HepG2 (cell line): ENCODE measurements at regions not wholly inside any gene's neighbourhood (a gene's known extent, or its start where the extent isn't known, plus 50 kb on each side); places are given as distances from the start of the nearest gene placed in this dataset.

Experiments used
- ATAC-seq: fragments of 200-7000 bp; cut with Tn5 transposase; 3 replicates; pipeline ENCODE4 v1.9.1; 2020; ENCODE audit warnings: mild to moderate bottlenecking, moderate library complexity
- BruUV-seq: library from RNA; stranded (reverse); fragments of 400-500 nt; replicated peaks from 2 replicates; lab custom pipeline; 2021; lab: Mats Ljungman, UMichigan
- CTCF ChIA-PET: fragments of 300-600 bp; formaldehyde crosslinking; extraction: SDS; loops from one replicate; lab custom pipeline; 2021; ENCODE audit warnings: low total read pairs, inconsistent platforms, low intra/inter-chr PET ratio; lab: Yijun Ruan, JAX
- POLR2A ChIA-PET: fragments of 350-600 bp; sonication (Branson Sonifier 250); formaldehyde crosslinking; loops from one replicate; lab custom pipeline; 2020; ENCODE audit warnings: antibody characterized with exemption, inconsistent platforms; lab: Yijun Ruan, JAX
- DNase-seq: peaks from one replicate; pipeline ENCODE4 v3.0.0-alpha.2; 2015; ENCODE audit warnings: low spot score
- FAIRE-seq: peaks from 3 replicates; lab custom pipeline; 2011; peaks lifted over from hg19 to GRCh38; lab: Jason Lieb, UNC
- H2AFZ ChIP-seq: one replicate; pipeline ENCODE4 v1.6.1; 2011; ENCODE audit warnings: low read length, inconsistent platforms
- H3K27ac ChIP-seq: fragments of 300-600 bp; 3 replicates; pipeline ENCODE4 v1.8.0; 2011; ENCODE audit warnings: mixed run types, mild to moderate bottlenecking, mixed read lengths, low read length, inconsistent platforms; ENCODE audit not compliant: insufficient read depth; ENCODE audit errors: extremely low read length
- H3K27me3 ChIP-seq, 2 experiments: fragments of 200-600 bp in 1 of 2; 2 replicates in 1 of 2; 3 replicates in 1 of 2; pipeline versions ENCODE4 v1.6.0 to v1.8.0; 2011; ENCODE audit warnings: low read length in 2 of 2, mild to moderate bottlenecking in 2 of 2, moderate library complexity in 2 of 2, inconsistent platforms in 1 of 2; ENCODE audit not compliant: insufficient read depth in 2 of 2, control insufficient read depth in 1 of 2
- H3K36me3 ChIP-seq, 2 experiments: fragments of 200-600 bp in 1 of 2; replicated peaks in 1 of 2; 2 replicates in 1 of 2; 3 replicates in 1 of 2; pipeline versions ENCODE4 v1.5.1 to v1.8.0; 2011; ENCODE audit warnings: low read length in 2 of 2, inconsistent platforms in 1 of 2; ENCODE audit not compliant: insufficient read depth in 2 of 2, control insufficient read depth in 1 of 2
- H3K4me1 ChIP-seq: 2 replicates; pipeline ENCODE4 v1.5.1; 2012; ENCODE audit warnings: low read length, inconsistent platforms; ENCODE audit not compliant: insufficient read depth
- H3K4me2 ChIP-seq: 2 replicates; pipeline ENCODE4 v1.6.0; 2011; ENCODE audit warnings: low read depth, low read length, inconsistent platforms
- H3K4me3 ChIP-seq, 3 experiments: fragments of 200-600 bp in 1 of 3; sonication (generic), shearing (Covaris generic) in 1 of 3; replicated peaks in 1 of 3; 2 replicates each; pipeline ENCODE4 v1.5.1; 2011 to 2016; ENCODE audit warnings: low read length in 3 of 3, inconsistent platforms in 2 of 3, low read depth in 2 of 3, mild to moderate bottlenecking in 2 of 3, control low read depth in 1 of 3, mixed read lengths in 1 of 3; ENCODE audit not compliant: insufficient read depth in 1 of 3
- H3K79me2 ChIP-seq: one replicate; pipeline ENCODE4 v1.6.1; 2011; ENCODE audit warnings: low read length, inconsistent platforms; ENCODE audit not compliant: insufficient read depth
- H3K9ac ChIP-seq: 2 replicates; pipeline ENCODE4 v1.6.0; 2011; ENCODE audit warnings: mild to moderate bottlenecking, low read depth, low read length, inconsistent platforms; ENCODE audit not compliant: insufficient read depth
- H3K9me3 ChIP-seq: 2 replicates; pipeline ENCODE4 v1.5.1; 2012; ENCODE audit warnings: mild to moderate bottlenecking, low read length
- H4K20me1 ChIP-seq: 2 replicates; pipeline ENCODE4 v1.6.0; 2011; ENCODE audit warnings: inconsistent platforms, mild to moderate bottlenecking, low read length, moderate library complexity; ENCODE audit not compliant: insufficient read depth
- GPN1 ChIP-seq: sonication (generic); formaldehyde crosslinking; IDR thresholded peaks from 2 replicates; pipeline ENCODE4 v1.5.1; 2020; ENCODE audit warnings: missing genetic modification reagents, borderline replicate concordance
- IRF2 ChIP-seq: IDR thresholded peaks from 2 replicates; pipeline ENCODE4 v1.6.1; 2018; ENCODE audit warnings: missing genetic modification reagents, missing compliant biosample characterization
- RFX5 ChIP-seq: IDR thresholded peaks from 2 replicates; pipeline ENCODE4 v1.6.1; 2011; ENCODE audit warnings: low read depth, low read length, improper control_type of control experiment
- RFXANK ChIP-seq: IDR thresholded peaks from 2 replicates; pipeline ENCODE4 v1.6.1; 2016
- TOPORS ChIP-seq: sonication (generic); formaldehyde crosslinking; IDR thresholded peaks from 2 replicates; pipeline ENCODE4 v1.8.0; 2023; ENCODE audit warnings: mild to moderate bottlenecking, missing genetic modification reagents
- ZSCAN12 ChIP-seq: sonication (generic); formaldehyde crosslinking; IDR thresholded peaks from 2 replicates; pipeline ENCODE4 v1.9.0; 2021; ENCODE audit warnings: mild to moderate bottlenecking, missing genetic modification reagents
- WGBS: methylation state at CpG from one replicate; pipeline ENCODE4 v1.1.6; 2017; ENCODE audit warnings: low lambda C conversion rate; 5-methylcytosine and 5-hydroxymethylcytosine counted together
- in situ Hi-C: cut with HindIII; loops from 2 replicates; pipeline ENCODE4 v1.10.0; 2017; ENCODE audit warnings: low pct_unique_long_range_greater_than_20kb; ENCODE audit not compliant: extremely low pct_ligation_motif_present
- intact Hi-C: fragments of 100-400 bp; cut with micrococcal nuclease; formaldehyde crosslinking; loops from one replicate; pipeline ENCODE4 v1.10.0; 2022; ENCODE audit not compliant: unreplicated experiment
- TF ChIP-seq, protein P1 (sequence below): sonication (generic); formaldehyde crosslinking; IDR thresholded peaks from 2 replicates; pipeline ENCODE4 v1.4.0; 2020; ENCODE audit warnings: missing genetic modification reagents
- TF ChIP-seq, protein P2 (sequence below): sonication (generic); formaldehyde crosslinking; IDR thresholded peaks from 2 replicates; pipeline ENCODE4 v1.5.0; 2020; ENCODE audit warnings: mild to moderate bottlenecking, missing genetic modification reagents, borderline replicate concordance
- TF ChIP-seq, protein P3 (sequence below): IDR thresholded peaks from 2 replicates; pipeline ENCODE4 v1.6.1; 2012; ENCODE audit warnings: low read length, improper control_type of control experiment

DNA sequence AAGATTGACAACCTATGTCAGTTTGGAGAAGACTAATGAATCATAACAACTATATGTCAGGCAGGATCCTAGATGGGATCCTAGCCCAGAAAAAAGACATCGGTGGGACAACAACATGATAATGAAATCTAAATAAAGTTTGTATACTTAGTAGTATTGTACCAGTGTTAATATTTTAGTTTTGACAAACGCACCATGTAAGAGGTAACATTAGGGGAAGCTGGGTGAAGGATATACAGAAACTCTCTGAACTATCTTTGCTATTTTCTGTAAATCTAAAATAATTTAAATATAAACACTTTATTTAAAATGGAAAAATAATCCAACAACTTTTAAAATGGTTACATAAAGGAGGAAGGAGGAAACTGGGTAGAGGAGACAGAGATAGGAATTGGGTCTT lies 105.6 kb upstream of the AP1S2 start:
- BruUV-seq, result no TSS peak
- no peaks in the 10 kb centered on the region for H3K27me3 ChIP-seq
- H3K4me1 ChIP-seq, result no peaks in the 10 kb centered on the region
- no peak overlapping the region for H3K27ac ChIP-seq
- 0% methylated on average over 2 of the region's 2 CpGs for WGBS
- no peak overlapping the region for H2AFZ ChIP-seq
- no peaks in the 10 kb centered on the region for H3K9me3 ChIP-seq
- FAIRE-seq (no peak), DNase-seq (no peak)
- H3K4me3 ChIP-seq, result no peak overlapping the region
- POLR2A ChIA-PET, result no interaction called here
- no peak overlapping the region for H3K9ac ChIP-seq
- TF ChIP-seq GPN1 (CRISPR knock-in tag) (no peak), RFXANK (CRISPR knock-in tag) (no peak), RFX5 (no peak), TOPORS (CRISPR knock-in tag) (no peak), ZSCAN12 (CRISPR knock-in tag) (no peak), IRF2 (CRISPR knock-in tag) (no peak)
- TF ChIP-seq, protein P1, sequence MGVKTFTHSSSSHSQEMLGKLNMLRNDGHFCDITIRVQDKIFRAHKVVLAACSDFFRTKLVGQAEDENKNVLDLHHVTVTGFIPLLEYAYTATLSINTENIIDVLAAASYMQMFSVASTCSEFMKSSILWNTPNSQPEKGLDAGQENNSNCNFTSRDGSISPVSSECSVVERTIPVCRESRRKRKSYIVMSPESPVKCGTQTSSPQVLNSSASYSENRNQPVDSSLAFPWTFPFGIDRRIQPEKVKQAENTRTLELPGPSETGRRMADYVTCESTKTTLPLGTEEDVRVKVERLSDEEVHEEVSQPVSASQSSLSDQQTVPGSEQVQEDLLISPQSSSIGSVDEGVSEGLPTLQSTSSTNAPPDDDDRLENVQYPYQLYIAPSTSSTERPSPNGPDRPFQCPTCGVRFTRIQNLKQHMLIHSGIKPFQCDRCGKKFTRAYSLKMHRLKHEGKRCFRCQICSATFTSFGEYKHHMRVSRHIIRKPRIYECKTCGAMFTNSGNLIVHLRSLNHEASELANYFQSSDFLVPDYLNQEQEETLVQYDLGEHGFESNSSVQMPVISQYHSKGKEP (CRISPR knock-in tag), result no peak
- TF ChIP-seq, protein P2, sequence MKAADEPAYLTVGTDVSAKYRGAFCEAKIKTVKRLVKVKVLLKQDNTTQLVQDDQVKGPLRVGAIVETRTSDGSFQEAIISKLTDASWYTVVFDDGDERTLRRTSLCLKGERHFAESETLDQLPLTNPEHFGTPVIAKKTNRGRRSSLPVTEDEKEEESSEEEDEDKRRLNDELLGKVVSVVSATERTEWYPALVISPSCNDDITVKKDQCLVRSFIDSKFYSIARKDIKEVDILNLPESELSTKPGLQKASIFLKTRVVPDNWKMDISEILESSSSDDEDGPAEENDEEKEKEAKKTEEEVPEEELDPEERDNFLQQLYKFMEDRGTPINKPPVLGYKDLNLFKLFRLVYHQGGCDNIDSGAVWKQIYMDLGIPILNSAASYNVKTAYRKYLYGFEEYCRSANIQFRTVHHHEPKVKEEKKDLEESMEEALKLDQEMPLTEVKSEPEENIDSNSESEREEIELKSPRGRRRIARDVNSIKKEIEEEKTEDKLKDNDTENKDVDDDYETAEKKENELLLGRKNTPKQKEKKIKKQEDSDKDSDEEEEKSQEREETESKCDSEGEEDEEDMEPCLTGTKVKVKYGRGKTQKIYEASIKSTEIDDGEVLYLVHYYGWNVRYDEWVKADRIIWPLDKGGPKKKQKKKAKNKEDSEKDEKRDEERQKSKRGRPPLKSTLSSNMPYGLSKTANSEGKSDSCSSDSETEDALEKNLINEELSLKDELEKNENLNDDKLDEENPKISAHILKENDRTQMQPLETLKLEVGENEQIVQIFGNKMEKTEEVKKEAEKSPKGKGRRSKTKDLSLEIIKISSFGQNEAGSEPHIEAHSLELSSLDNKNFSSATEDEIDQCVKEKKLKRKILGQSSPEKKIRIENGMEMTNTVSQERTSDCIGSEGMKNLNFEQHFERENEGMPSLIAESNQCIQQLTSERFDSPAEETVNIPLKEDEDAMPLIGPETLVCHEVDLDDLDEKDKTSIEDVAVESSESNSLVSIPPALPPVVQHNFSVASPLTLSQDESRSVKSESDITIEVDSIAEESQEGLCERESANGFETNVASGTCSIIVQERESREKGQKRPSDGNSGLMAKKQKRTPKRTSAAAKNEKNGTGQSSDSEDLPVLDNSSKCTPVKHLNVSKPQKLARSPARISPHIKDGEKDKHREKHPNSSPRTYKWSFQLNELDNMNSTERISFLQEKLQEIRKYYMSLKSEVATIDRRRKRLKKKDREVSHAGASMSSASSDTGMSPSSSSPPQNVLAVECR (CRISPR knock-in tag), result no peak
- TF ChIP-seq, protein P3, sequence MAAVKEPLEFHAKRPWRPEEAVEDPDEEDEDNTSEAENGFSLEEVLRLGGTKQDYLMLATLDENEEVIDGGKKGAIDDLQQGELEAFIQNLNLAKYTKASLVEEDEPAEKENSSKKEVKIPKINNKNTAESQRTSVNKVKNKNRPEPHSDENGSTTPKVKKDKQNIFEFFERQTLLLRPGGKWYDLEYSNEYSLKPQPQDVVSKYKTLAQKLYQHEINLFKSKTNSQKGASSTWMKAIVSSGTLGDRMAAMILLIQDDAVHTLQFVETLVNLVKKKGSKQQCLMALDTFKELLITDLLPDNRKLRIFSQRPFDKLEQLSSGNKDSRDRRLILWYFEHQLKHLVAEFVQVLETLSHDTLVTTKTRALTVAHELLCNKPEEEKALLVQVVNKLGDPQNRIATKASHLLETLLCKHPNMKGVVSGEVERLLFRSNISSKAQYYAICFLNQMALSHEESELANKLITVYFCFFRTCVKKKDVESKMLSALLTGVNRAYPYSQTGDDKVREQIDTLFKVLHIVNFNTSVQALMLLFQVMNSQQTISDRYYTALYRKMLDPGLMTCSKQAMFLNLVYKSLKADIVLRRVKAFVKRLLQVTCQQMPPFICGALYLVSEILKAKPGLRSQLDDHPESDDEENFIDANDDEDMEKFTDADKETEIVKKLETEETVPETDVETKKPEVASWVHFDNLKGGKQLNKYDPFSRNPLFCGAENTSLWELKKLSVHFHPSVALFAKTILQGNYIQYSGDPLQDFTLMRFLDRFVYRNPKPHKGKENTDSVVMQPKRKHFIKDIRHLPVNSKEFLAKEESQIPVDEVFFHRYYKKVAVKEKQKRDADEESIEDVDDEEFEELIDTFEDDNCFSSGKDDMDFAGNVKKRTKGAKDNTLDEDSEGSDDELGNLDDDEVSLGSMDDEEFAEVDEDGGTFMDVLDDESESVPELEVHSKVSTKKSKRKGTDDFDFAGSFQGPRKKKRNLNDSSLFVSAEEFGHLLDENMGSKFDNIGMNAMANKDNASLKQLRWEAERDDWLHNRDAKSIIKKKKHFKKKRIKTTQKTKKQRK, result no peak
- TF ChIP-seq, all 625 proteins: peak for 0
- CTCF ChIA-PET, result no interaction called here
- intact Hi-C loops (no loop called here), in situ Hi-C loops (no loop called here)
- Histone ChIP-seq H4K20me1 (no peaks in the 10 kb centered on the region), H3K36me3 (no peaks in the 10 kb centered on the region), H3K79me2 (no peaks in the 10 kb centered on the region), H3K4me2 (no peak overlapping the region)
- no peak for ATAC-seq
